CD4-positive, alpha-beta T cell treated with Interleukin-6 at 100 ng/mL for 8 hours (primary cell): ENCODE measurements at regions not wholly inside any gene's neighbourhood (a gene's known extent, or its start where the extent isn't known, plus 50 kb on each side); places are given as distances from the start of the nearest gene placed in this dataset.

Experiments used
- DNase-seq: peaks from one replicate; pipeline ENCODE4 v3.0.0-alpha.2; 2020; ENCODE audit warnings: mixed read lengths, low spot score

- no peak for DNase-seq
Measured at GRCh38 chr6:145319605-145320004, 415.7 kb downstream of the EPM2A start.

GRCh38 chr6:145323646-145324045, 411.7 kb downstream of the EPM2A start:
- no peak for DNase-seq

- DNase-seq = no peak
Measured at GRCh38 chr6:145327586-145327985, 407.7 kb downstream of the EPM2A start.

GRCh38 chr6:145329257-145329656, 406.1 kb downstream of the EPM2A start:
- no peak for DNase-seq

GRCh38 chr6:145331066-145331465, 404.3 kb downstream of the EPM2A start:
- no peak for DNase-seq

- no peak for DNase-seq
Measured at GRCh38 chr6:145332011-145332410, 403.3 kb downstream of the EPM2A start.

GRCh38 chr6:145336119-145336518, 399.2 kb downstream of the EPM2A start:
- DNase-seq = no peak

- DNase-seq = no peak
Measured at GRCh38 chr6:145339089-145339488, 396.2 kb downstream of the EPM2A start.

- no peak for DNase-seq
Measured at GRCh38 chr6:145340256-145340655, 395.1 kb downstream of the EPM2A start.

GRCh38 chr6:145345094-145345493, 390.2 kb downstream of the EPM2A start:
- no peak for DNase-seq

- no peak for DNase-seq
Measured at GRCh38 chr6:145347216-145347615, 388.1 kb downstream of the EPM2A start.

GRCh38 chr6:145349950-145350510, 385.3 kb downstream of the EPM2A start:
- no peak for DNase-seq

- DNase-seq = no peak
Measured at GRCh38 chr6:145350928-145351327, 384.4 kb downstream of the EPM2A start.

GRCh38 chr6:145352382-145353080, 382.8 kb downstream of the EPM2A start:
- no peak for DNase-seq

- no peak for DNase-seq
Measured at GRCh38 chr6:145360865-145361264, 374.5 kb downstream of the EPM2A start.

GRCh38 chr6:145367149-145367548, 368.2 kb downstream of the EPM2A start:
- no peak for DNase-seq

- no peak for DNase-seq
Measured at GRCh38 chr6:145368075-145368474, 367.2 kb downstream of the EPM2A start.

GRCh38 chr6:145370559-145370958, 364.8 kb downstream of the EPM2A start:
- DNase-seq = no peak

GRCh38 chr6:145372671-145373151, 362.6 kb downstream of the EPM2A start:
- peak; percentile 9 for DNase-seq

- DNase-seq = no peak
Measured at GRCh38 chr6:145373826-145374225, 361.5 kb downstream of the EPM2A start.

- no peak for DNase-seq
Measured at GRCh38 chr6:145374570-145374969, 360.8 kb downstream of the EPM2A start.

- no peak for DNase-seq
Measured at GRCh38 chr6:145375502-145375901, 359.8 kb downstream of the EPM2A start.

- no peak for DNase-seq
Measured at GRCh38 chr6:145380186-145380585, 355.1 kb downstream of the EPM2A start.

GRCh38 chr6:145381941-145382340, 353.4 kb downstream of the EPM2A start:
- DNase-seq = no peak
